GM13976 (cell line): ENCODE measurements at regions not wholly inside any gene's neighbourhood (a gene's known extent, or its start where the extent isn't known, plus 50 kb on each side); places are given as distances from the start of the nearest gene placed in this dataset.

Source experiments
- DNase-seq: peaks from one replicate; pipeline ENCODE4 v3.0.0; 2012; ENCODE audit warnings: low spot score
- CTCF ChIP-seq: IDR thresholded peaks from 2 replicates; pipeline ENCODE4 v1.5.1; 2012; ENCODE audit warnings: borderline replicate concordance, mild to moderate bottlenecking; ENCODE audit not compliant: insufficient read depth; ENCODE audit errors: extremely low read depth, missing control alignments, control extremely low read depth
- in situ Hi-C: fragments of 300-500 bp; cut with MboI; formaldehyde crosslinking; loops from one replicate; pipeline ENCODE4 v1.12.0; 2022; ENCODE audit warnings: low sequenced_read_pairs, mixed read lengths, inconsistent platforms; ENCODE audit not compliant: unreplicated experiment

GRCh38 chr1:61011561-61012263, 70.6 kb upstream of the NFIA start:
- in situ Hi-C loops, result no loop called here
- no peak for DNase-seq
- no peak for TF ChIP-seq CTCF

- in situ Hi-C loops, result no loop called here
- DNase-seq, result no peak
- no peak for TF ChIP-seq CTCF
Measured at GRCh38 chr1:61007534-61008364, 74.6 kb upstream of the NFIA start.

GRCh38 chr1:61005614-61006580, 76.5 kb upstream of the NFIA start:
- TF ChIP-seq CTCF, result no peak
- in situ Hi-C loops, result no loop called here
- no peak for DNase-seq

- DNase-seq, result no peak
Measured at GRCh38 chr1:61004262-61005003, 77.9 kb upstream of the NFIA start.

GRCh38 chr1:61000327-61000726, 82.0 kb upstream of the NFIA start:
- TF ChIP-seq CTCF, result no peak
- no peak for DNase-seq
- in situ Hi-C loops, result no loop called here

More at GRCh38 chr1:61004262-61005003, 77.9 kb upstream of the NFIA start:
- in situ Hi-C loops, result no loop called here
- no peak for TF ChIP-seq CTCF

- DNase-seq, result no peak
- no peak for TF ChIP-seq CTCF
- in situ Hi-C loops, result no loop called here
Measured at GRCh38 chr1:60998786-60999185, 83.6 kb upstream of the NFIA start.
